Calu3 (cell line): ENCODE measurements at regions not wholly inside any gene's neighbourhood (a gene's known extent, or its start where the extent isn't known, plus 50 kb on each side); places are given as distances from the start of the nearest gene placed in this dataset.

Source experiments
- BruUV-seq: library from RNA; stranded (reverse); fragments of 400-500 nt; replicated peaks from 2 replicates; lab custom pipeline; 2021; lab: Mats Ljungman, UMichigan
- CTCF ChIA-PET: fragments of 300-600 bp; sonication (Branson Sonifier 250); formaldehyde crosslinking; loops from one replicate; lab custom pipeline; 2022; ENCODE audit warnings: antibody characterized with exemption; lab: Charles Lee
- DNase-seq: peaks from one replicate; pipeline ENCODE4 v3.0.0; 2022
- H3K27ac Mint-ChIP-seq: one replicate; pipeline ENCODE4 v1.8.0; 2022; ENCODE audit warnings: mixed read lengths; ENCODE audit not compliant: unreplicated experiment
- H3K27me3 Mint-ChIP-seq: one replicate; pipeline ENCODE4 v1.8.0; 2022; ENCODE audit warnings: mixed read lengths; ENCODE audit not compliant: unreplicated experiment
- H3K36me3 Mint-ChIP-seq: one replicate; pipeline ENCODE4 v1.8.0; 2022; ENCODE audit warnings: mild to moderate bottlenecking, moderate library complexity, mixed read lengths; ENCODE audit not compliant: insufficient read depth, unreplicated experiment
- H3K4me1 Mint-ChIP-seq: one replicate; pipeline ENCODE4 v1.8.0; 2022; ENCODE audit warnings: mild to moderate bottlenecking, low read depth, mixed read lengths; ENCODE audit not compliant: unreplicated experiment
- H3K4me3 Mint-ChIP-seq: one replicate; pipeline ENCODE4 v1.8.0; 2022; ENCODE audit warnings: mild to moderate bottlenecking, low read depth, moderate library complexity, mixed read lengths; ENCODE audit not compliant: unreplicated experiment
- H3K9me3 Mint-ChIP-seq: one replicate; pipeline ENCODE4 v1.8.0; 2022; ENCODE audit warnings: low read depth, mixed read lengths; ENCODE audit not compliant: unreplicated experiment
- intact Hi-C: fragments of 100-400 bp; cut with micrococcal nuclease; formaldehyde crosslinking; loops from one replicate; pipeline ENCODE4 v1.10.0; 2022; ENCODE audit not compliant: unreplicated experiment
- TF ChIP-seq, protein P1 (sequence below): fragments of 200-600 bp; IDR thresholded peaks from one replicate; pipeline ENCODE4 v1.8.0; 2022; ENCODE audit warnings: antibody characterized with exemption; ENCODE audit not compliant: unreplicated experiment

DNA sequence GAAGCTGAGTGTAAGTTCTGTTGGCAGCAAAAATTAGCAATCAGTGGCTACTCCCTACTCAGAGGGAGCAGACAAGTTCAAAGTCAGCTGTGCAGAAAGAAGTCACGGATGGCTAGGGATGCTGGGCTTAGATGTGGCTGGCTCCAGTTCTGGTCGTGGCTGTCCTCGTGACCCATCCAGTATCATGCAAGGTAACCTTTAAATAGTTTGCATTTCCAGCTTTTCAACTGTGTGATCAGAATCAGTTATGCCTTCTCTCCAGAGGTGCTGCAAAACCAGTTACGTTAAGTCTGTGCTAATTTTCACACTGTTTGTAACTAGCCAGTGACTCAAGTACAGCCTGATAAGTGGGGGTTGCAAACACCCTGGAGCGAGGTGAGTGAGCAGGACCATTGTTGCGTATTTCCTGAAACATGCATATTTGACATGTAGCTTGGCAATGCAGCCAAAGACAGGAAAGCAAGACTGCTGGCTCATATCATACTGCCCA lies 302.4 kb downstream of the ATPSCKMT start:
- Mint-ChIP-seq H3K9me3 (peaks cover 2% of the 10 kb centered on the region), H3K27ac (no peak overlapping the region), H3K27me3 (no peaks in the 10 kb centered on the region), H3K36me3 (no peaks in the 10 kb centered on the region), H3K4me1 (no peaks in the 10 kb centered on the region), H3K4me3 (no peak overlapping the region)
- no TSS peak for BruUV-seq
- intact Hi-C loops, result no loop called here
- DNase-seq, result no peak
- TF ChIP-seq, protein P1, sequence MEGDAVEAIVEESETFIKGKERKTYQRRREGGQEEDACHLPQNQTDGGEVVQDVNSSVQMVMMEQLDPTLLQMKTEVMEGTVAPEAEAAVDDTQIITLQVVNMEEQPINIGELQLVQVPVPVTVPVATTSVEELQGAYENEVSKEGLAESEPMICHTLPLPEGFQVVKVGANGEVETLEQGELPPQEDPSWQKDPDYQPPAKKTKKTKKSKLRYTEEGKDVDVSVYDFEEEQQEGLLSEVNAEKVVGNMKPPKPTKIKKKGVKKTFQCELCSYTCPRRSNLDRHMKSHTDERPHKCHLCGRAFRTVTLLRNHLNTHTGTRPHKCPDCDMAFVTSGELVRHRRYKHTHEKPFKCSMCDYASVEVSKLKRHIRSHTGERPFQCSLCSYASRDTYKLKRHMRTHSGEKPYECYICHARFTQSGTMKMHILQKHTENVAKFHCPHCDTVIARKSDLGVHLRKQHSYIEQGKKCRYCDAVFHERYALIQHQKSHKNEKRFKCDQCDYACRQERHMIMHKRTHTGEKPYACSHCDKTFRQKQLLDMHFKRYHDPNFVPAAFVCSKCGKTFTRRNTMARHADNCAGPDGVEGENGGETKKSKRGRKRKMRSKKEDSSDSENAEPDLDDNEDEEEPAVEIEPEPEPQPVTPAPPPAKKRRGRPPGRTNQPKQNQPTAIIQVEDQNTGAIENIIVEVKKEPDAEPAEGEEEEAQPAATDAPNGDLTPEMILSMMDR, result no peak
- CTCF ChIA-PET, result no interaction called here

DNA sequence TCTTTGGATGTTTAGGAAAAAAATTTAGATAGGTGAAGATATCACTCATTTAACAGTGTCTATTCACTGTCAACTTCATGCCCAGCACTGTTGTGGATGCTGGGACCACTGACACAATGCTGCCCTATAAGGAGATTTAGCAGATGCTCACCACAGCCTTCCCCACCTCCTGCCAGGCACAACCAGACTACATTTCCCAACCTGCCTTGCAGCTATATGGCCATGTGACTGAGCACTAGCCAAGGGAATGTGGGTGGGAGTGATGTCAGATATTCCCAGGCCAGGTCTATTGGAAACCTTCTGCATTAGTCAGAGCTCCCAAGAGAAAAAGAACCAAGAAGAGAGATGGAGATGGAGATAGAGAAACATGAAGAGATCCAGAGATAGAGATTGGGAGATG lies 302.6 kb upstream of the TAS2R1 start:
- Mint-ChIP-seq H3K4me1 (peaks cover 16% of the 10 kb centered on the region), H3K27me3 (no peaks in the 10 kb centered on the region)
- CTCF ChIA-PET, result interaction anchor here (0.8 kb wide), 1 partner anchor 12 kb away, joined by 3 read pairs; no protein-coding TSS in a partner anchor

DNA sequence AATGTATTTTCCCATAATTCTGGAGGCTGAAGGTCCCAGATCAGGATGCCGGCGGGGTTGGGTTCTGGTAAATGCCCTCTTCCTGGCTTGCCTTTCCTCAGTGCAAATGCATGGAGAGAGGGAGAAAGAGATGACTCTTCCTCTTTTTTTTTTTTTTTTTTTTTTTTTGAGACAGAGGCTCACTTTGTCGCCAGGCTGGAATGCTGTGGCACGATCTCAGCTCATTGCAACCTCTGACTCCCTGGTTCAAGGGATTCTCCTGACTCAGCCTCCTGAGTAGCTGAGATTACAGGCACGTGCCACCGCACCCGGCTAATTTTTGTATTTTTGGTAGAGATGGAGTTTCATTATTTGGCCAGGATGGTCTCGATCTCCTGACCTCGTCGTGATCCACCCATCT lies 300.0 kb upstream of the TAS2R1 start:
- no peak for DNase-seq
- intact Hi-C loops, result no loop called here
- BruUV-seq, result no TSS peak

More for the DNA sequence above, 302.6 kb upstream of the TAS2R1 start:
- Mint-ChIP-seq H3K27ac (no peak overlapping the region), H3K36me3 (no peaks in the 10 kb centered on the region), H3K4me3 (no peak overlapping the region), H3K9me3 (peaks cover 8% of the 10 kb centered on the region)
- no TSS peak for BruUV-seq
- DNase-seq, result no peak
- intact Hi-C loops, result no loop called here
- TF ChIP-seq, protein P1, result no peak

DNA sequence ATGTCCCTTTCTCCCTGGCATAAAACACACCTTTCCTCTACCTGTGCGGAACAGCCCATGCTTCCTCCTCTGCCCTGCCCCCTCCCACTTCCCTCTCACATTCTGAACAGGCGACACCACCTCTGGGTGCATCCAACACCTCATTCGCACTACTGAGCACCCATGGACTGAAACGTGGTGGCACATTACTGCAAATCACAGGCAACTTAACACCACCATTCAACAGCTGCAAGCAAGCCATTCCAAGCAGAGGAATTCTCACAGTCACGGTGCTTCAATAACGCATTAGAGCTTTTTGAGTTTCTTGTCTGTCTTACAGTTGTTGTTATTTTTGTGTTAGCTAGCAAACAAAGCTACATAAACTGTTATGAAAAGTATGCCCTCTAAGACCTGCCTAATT lies 298.2 kb upstream of the TAS2R1 start:
- H3K27ac Mint-ChIP-seq, result peak overlapping the region; percentile 18
- no peak for DNase-seq
- no TSS peak for BruUV-seq
- H3K9me3 Mint-ChIP-seq, result peaks cover 4% of the 10 kb centered on the region
- TF ChIP-seq, protein P1, result no peak
- no peak overlapping the region for H3K4me3 Mint-ChIP-seq
- CTCF ChIA-PET, result no interaction called here
- intact Hi-C loops, result no loop called here
- H3K27me3 Mint-ChIP-seq, result no peaks in the 10 kb centered on the region
- peaks cover 8% of the 10 kb centered on the region for H3K36me3 Mint-ChIP-seq
- peaks cover 56% of the 10 kb centered on the region for H3K4me1 Mint-ChIP-seq

More for the DNA sequence above, 300.0 kb upstream of the TAS2R1 start:
- TF ChIP-seq, protein P1, result no peak
- no peak overlapping the region for H3K27ac Mint-ChIP-seq
- H3K36me3 Mint-ChIP-seq, result no peaks in the 10 kb centered on the region
- peaks cover 7% of the 10 kb centered on the region for H3K9me3 Mint-ChIP-seq
- H3K27me3 Mint-ChIP-seq, result no peaks in the 10 kb centered on the region
- H3K4me3 Mint-ChIP-seq, result no peak overlapping the region
- CTCF ChIA-PET, result no interaction called here
- peaks cover 42% of the 10 kb centered on the region for H3K4me1 Mint-ChIP-seq
